Cardiac muscle cell (in vitro differentiated cells and primary cell): ENCODE measurements at regions not wholly inside any gene's neighbourhood (a gene's known extent, or its start where the extent isn't known, plus 50 kb on each side); places are given as distances from the start of the nearest gene placed in this dataset.

Experiments used
- DNase-seq, 2 donors: peaks; one replicate each; pipeline versions ENCODE4 v3.0.0 to v3.0.0-alpha.2; 2010 to 2017; ENCODE audit warnings: low read depth in 1 of 2, low spot score in 1 of 2
- H3K27ac ChIP-seq: fragments of 200-600 bp; sonication (generic); 2 replicates; pipeline ENCODE4 v1.5.1; 2016
- H3K27me3 ChIP-seq: fragments of 200-600 bp; sonication (generic); 2 replicates; pipeline ENCODE4 v1.6.0; 2016; ENCODE audit warnings: control low read depth
- H3K36me3 ChIP-seq: fragments of 200-600 bp; sonication (generic); 2 replicates; pipeline ENCODE4 v1.5.1; 2016; ENCODE audit warnings: control low read depth
- H3K4me1 ChIP-seq: fragments of 200-600 bp; sonication (generic); 2 replicates; pipeline ENCODE4 v1.8.1; 2017; ENCODE audit warnings: low read depth, mild to moderate bottlenecking, mixed run types
- H3K4me3 ChIP-seq: fragments of 200-600 bp; sonication (generic); 2 replicates; pipeline ENCODE4 v1.5.1; 2016; ENCODE audit warnings: mild to moderate bottlenecking
- H3K9me3 ChIP-seq: fragments of 200-600 bp; sonication (generic); 2 replicates; pipeline ENCODE4 v1.5.1; 2017; ENCODE audit warnings: low read depth, mild to moderate bottlenecking, control low read depth
- CTCF ChIP-seq: IDR thresholded peaks from 2 replicates; pipeline ENCODE4 v1.5.1; 2012; ENCODE audit warnings: low read depth, mild to moderate bottlenecking, low read length

- Histone ChIP-seq H3K4me1 (no peaks in the 10 kb centered on the region), H3K27me3 (no peaks in the 10 kb centered on the region), H3K9me3 (no peaks in the 10 kb centered on the region), H3K4me3 (no peak overlapping the region), H3K27ac (no peak overlapping the region), H3K36me3 (no peaks in the 10 kb centered on the region)
- TF ChIP-seq CTCF, result no peak
- no peak for DNase-seq
Measured at GRCh38 chr13:23086968-23087623, 93.7 kb upstream of the SGCG start.

GRCh38 chr13:23087880-23088279 lies 92.9 kb upstream of the SGCG start:
- Histone ChIP-seq H3K36me3 (no peaks in the 10 kb centered on the region), H3K9me3 (no peaks in the 10 kb centered on the region), H3K27me3 (no peaks in the 10 kb centered on the region), H3K4me1 (no peaks in the 10 kb centered on the region), H3K27ac (no peak overlapping the region), H3K4me3 (no peak overlapping the region)
- TF ChIP-seq CTCF, result peak; percentile 62
- peak; percentile 28 to 33 for DNase-seq

DNA sequence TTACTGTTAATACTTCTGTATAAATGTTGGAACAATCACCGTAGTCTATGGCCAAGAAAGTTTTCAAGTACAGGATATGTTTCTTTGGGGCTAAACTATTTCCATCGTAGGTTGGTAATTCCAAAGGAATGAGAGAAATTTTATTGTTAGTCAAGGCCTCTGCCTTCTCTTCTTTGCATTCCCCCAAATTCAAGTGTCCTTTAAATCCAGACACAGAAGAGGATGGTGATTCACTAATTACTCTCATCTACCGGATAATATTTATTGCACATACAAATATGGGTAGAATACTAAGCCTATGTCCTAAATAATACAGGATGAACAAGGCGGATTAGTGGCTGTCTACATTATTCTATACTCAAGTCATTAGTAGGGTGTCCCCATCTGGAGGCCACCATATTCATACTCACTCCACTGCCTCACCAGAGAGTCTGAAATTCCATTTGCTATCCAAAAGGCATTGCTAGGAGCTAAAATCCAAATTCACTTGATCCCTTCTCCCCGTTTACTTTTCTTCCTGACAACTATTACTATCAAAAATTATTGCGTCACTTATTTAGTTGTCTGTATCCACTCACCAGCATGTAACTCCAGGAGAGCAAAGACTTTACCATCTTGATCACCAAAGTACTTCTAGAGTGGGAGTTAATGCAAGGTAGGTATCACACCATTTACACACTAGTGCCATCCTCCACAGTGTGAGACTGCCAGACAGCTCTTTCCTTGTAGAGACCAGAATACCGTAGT lies 82.4 kb upstream of the SGCG start:
- no peaks in the 10 kb centered on the region for H3K9me3 ChIP-seq
- no peak for TF ChIP-seq CTCF
- no peaks in the 10 kb centered on the region for H3K36me3 ChIP-seq
- H3K27ac ChIP-seq, result no peak overlapping the region
- no peak for DNase-seq
- no peaks in the 10 kb centered on the region for H3K4me1 ChIP-seq
- H3K4me3 ChIP-seq, result no peak overlapping the region
- H3K27me3 ChIP-seq, result no peaks in the 10 kb centered on the region

- H3K4me3 ChIP-seq, result no peak overlapping the region
- H3K27me3 ChIP-seq, result no peaks in the 10 kb centered on the region
- no peaks in the 10 kb centered on the region for H3K36me3 ChIP-seq
- H3K9me3 ChIP-seq, result no peaks in the 10 kb centered on the region
- peak in 1 of 2 donors; percentile 27 for DNase-seq
- no peak for TF ChIP-seq CTCF
- H3K4me1 ChIP-seq, result peaks cover 4% of the 10 kb centered on the region
- no peak overlapping the region for H3K27ac ChIP-seq
Measured at GRCh38 chr13:23105051-23105450, 75.7 kb upstream of the SGCG start.

- TF ChIP-seq CTCF, result no peak
- peaks cover 4% of the 10 kb centered on the region for H3K4me1 ChIP-seq
- no peaks in the 10 kb centered on the region for H3K9me3 ChIP-seq
- H3K4me3 ChIP-seq, result no peak overlapping the region
- DNase-seq, result no peak
- no peaks in the 10 kb centered on the region for H3K27me3 ChIP-seq
- no peaks in the 10 kb centered on the region for H3K36me3 ChIP-seq
- no peak overlapping the region for H3K27ac ChIP-seq
Measured at GRCh38 chr13:23107665-23108064, 73.1 kb upstream of the SGCG start.
